Esophagus (tissue), 2 donors: ENCODE measurements at regions not wholly inside any gene's neighbourhood (a gene's known extent, or its start where the extent isn't known, plus 50 kb on each side); places are given as distances from the start of the nearest gene placed in this dataset.

Source experiments
- H3K27ac ChIP-seq, 2 donors: one replicate each; pipeline ENCODE4 v1.5.1; 2013; ENCODE audit warnings: low read depth in 2 of 2, mild to moderate bottlenecking in 2 of 2, inconsistent platforms in 1 of 2, low read length in 1 of 2, moderate library complexity in 1 of 2
- H3K27me3 ChIP-seq, 2 donors: one replicate each; pipeline ENCODE4 v1.6.1; 2013; ENCODE audit warnings: low read length in 2 of 2, control low read depth in 1 of 2, mild to moderate bottlenecking in 1 of 2; ENCODE audit not compliant: insufficient read depth in 2 of 2, control insufficient read depth in 1 of 2
- H3K36me3 ChIP-seq, 2 donors: one replicate each; pipeline ENCODE4 v1.6.1; 2013; ENCODE audit warnings: low read length in 1 of 2; ENCODE audit not compliant: control insufficient read depth in 2 of 2, insufficient read depth in 2 of 2
- H3K4me1 ChIP-seq, 2 donors: one replicate each; pipeline ENCODE4 v1.6.1; 2013; ENCODE audit warnings: low read length in 1 of 2; ENCODE audit not compliant: control insufficient read depth in 2 of 2, insufficient read depth in 2 of 2
- H3K4me3 ChIP-seq, 2 donors: one replicate each; pipeline ENCODE4 v1.5.1; 2013; ENCODE audit warnings: low read length in 2 of 2, mild to moderate bottlenecking in 2 of 2, low read depth in 1 of 2, moderate library complexity in 1 of 2
- H3K9me3 ChIP-seq, 2 donors: one replicate each; pipeline ENCODE4 v1.6.1; 2013; ENCODE audit warnings: mild to moderate bottlenecking in 2 of 2, low read depth in 1 of 2, low read length in 1 of 2, moderate library complexity in 1 of 2; ENCODE audit not compliant: control insufficient read depth in 2 of 2, insufficient read depth in 1 of 2
- WGBS, 2 donors: extraction: QIAGEN DNeasy Blood & Tissue Kit; methylation state at CpG; one replicate each; pipeline ENCODE4 v1.1.7; 2013; 5-methylcytosine and 5-hydroxymethylcytosine counted together
- donor health status: healthy with polysubstance abuse.
- donor health status: Bipolar disorder and iron deficiency.

DNA sequence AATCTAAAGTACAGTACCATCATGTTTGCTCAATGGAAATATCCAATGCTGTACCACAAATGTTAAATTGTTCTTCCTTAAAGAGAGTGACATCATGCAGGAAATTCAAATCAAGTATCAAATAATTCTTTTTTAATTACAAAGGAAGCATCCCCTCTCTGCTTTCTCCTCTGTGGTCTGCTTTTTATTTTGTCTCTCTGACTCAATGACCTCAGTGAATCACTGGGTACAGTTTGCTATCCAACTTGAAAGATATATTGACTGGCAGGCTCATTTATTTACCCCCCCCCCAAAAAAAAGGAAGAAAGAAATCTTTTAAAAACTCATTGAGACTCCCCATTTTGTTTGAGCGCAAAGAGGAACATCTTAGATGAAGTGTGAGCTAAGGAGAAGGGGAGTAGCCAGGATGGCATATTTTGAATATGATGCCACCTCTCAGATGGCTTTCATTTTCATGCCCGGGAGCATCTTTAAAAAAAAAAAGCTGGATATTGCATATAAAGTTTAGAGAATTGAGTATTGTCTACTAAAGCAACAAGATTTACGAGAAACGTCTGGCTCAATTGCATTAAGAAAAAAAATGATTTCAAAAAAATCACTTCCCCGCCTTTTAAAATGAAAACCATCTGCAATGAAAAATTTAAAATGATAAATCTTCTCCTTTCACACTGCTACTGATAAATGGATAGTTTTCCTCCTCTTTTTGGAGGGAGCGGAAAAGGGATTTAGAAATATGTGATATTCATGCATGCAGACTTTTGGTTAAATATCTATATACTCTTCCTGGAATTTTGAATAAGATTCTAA lies 307.1 kb upstream of the DPH6 start:
- H3K36me3 ChIP-seq, result no peaks in the 10 kb centered on the region
- 79 to 80% methylated on average over 6 of the region's 6 CpGs for WGBS, 2 donors
- no peaks in the 10 kb centered on the region for H3K4me1 ChIP-seq
- no peak overlapping the region for H3K4me3 ChIP-seq
- H3K9me3 ChIP-seq, result no peaks in the 10 kb centered on the region
- no peak overlapping the region for H3K27ac ChIP-seq
- no peaks in the 10 kb centered on the region for H3K27me3 ChIP-seq

DNA sequence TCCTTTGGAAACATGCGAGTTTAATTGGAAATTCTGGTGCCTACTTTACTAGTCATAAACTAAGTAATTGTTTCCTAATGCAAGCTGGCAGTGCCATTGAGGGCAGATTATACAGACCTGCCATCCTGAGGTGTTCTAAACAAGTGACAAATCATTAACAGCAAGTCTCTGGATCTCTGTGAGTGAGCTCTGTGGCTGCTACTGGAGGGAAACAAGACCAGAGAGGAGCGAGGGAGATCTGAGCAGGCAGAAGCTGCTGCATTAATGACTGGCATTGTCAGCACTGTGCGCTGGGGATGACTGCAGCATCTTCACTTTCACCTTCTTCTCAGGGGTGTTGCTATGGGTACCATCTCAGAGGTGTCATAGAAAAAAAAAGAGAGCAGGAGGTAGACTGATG lies 308.4 kb upstream of the DPH6 start:
- no peak overlapping the region for H3K27ac ChIP-seq
- no peak overlapping the region for H3K4me3 ChIP-seq
- 85 to 94% methylated on average over 3 of the region's 3 CpGs for WGBS, 2 donors
- H3K9me3 ChIP-seq, result no peaks in the 10 kb centered on the region
- H3K36me3 ChIP-seq, result no peaks in the 10 kb centered on the region
- no peaks in the 10 kb centered on the region for H3K27me3 ChIP-seq
- H3K4me1 ChIP-seq, result no peaks in the 10 kb centered on the region

GRCh38 chr15:35857567-35858226 lies 311.7 kb upstream of the DPH6 start:
- Histone ChIP-seq H3K9me3 (no peaks in the 10 kb centered on the region), H3K27ac (no peak overlapping the region)
- WGBS, 2 donors, result 89 to 92% methylated on average over 6 of the region's 6 CpGs

DNA sequence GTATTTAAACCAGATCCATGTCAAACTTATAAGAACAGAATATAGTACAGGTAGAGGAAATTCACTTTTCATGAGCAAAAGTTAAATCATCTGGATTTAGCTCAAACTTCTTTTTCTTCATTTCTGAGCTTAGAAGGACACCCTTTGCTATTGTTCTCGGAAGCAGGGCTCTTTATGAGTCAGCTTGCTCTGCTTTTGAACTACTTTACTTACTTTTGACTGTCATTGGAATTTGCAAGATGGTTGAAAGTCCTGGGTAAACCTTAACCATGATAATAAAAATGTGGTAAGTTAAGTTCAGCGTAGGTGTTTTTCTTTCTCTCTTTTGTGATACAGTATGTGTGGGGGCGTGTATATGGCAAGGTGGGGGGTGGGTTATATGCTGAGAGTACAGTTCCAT lies 312.7 kb upstream of the DPH6 start:
- WGBS, 2 donors, result 66 to 71% methylated on average over 3 of the region's 3 CpGs
- no peaks in the 10 kb centered on the region for H3K4me1 ChIP-seq
- H3K4me3 ChIP-seq, result no peak overlapping the region
- H3K9me3 ChIP-seq, result no peaks in the 10 kb centered on the region
- no peak overlapping the region for H3K27ac ChIP-seq
- H3K36me3 ChIP-seq, result no peaks in the 10 kb centered on the region
- no peaks in the 10 kb centered on the region for H3K27me3 ChIP-seq

More at GRCh38 chr15:35857567-35858226, 311.7 kb upstream of the DPH6 start:
- H3K4me1 ChIP-seq, result no peaks in the 10 kb centered on the region
- H3K27me3 ChIP-seq, result no peaks in the 10 kb centered on the region
- H3K36me3 ChIP-seq, result no peaks in the 10 kb centered on the region
- H3K4me3 ChIP-seq, result no peak overlapping the region

DNA sequence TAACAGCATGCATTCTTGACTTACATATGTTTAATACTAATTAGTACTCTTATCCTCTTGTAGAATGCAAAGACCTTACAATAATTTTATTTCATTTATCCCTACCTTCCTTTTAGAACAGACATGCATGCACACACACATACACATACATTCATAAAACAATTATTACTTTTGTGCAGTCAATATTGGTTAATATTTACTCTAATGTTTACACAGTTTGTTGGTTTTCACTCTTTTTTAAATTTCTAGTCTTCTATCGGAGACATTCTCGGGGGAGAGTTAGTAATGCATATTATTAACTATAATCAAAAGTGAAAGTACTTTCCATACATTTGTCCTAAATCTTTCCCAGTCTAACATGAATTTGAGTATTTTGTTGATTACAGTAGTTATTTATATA lies 317.7 kb upstream of the DPH6 start:
- Histone ChIP-seq H3K4me1 (no peaks in the 10 kb centered on the region), H3K27ac (no peak overlapping the region), H3K4me3 (no peak overlapping the region), H3K36me3 (no peaks in the 10 kb centered on the region), H3K27me3 (no peaks in the 10 kb centered on the region), H3K9me3 (no peaks in the 10 kb centered on the region)
- WGBS, 2 donors, result 60 to 90% methylated on average over 2 of the region's 2 CpGs

GRCh38 chr15:35867356-35867755 lies 321.4 kb upstream of the DPH6 start:
- Histone ChIP-seq H3K4me1 (no peaks in the 10 kb centered on the region), H3K4me3 (no peak overlapping the region), H3K9me3 (no peaks in the 10 kb centered on the region), H3K27me3 (no peaks in the 10 kb centered on the region), H3K27ac (no peak overlapping the region), H3K36me3 (no peaks in the 10 kb centered on the region)
- WGBS, 2 donors, result 86 to 89% methylated on average over 4 of the region's 4 CpGs

GRCh38 chr15:35871282-35871681 lies 325.3 kb upstream of the DPH6 start:
- Histone ChIP-seq H3K4me1 (no peaks in the 10 kb centered on the region), H3K27ac (no peak overlapping the region), H3K4me3 (no peak overlapping the region), H3K36me3 (no peaks in the 10 kb centered on the region), H3K9me3 (no peaks in the 10 kb centered on the region), H3K27me3 (no peaks in the 10 kb centered on the region)
- WGBS, 2 donors, result 90 to 100% methylated on average over 1 of the region's 1 CpG

GRCh38 chr15:35871812-35872211 lies 325.8 kb upstream of the DPH6 start:
- Histone ChIP-seq H3K27ac (no peak overlapping the region), H3K36me3 (no peaks in the 10 kb centered on the region), H3K9me3 (no peaks in the 10 kb centered on the region), H3K4me3 (no peak overlapping the region), H3K27me3 (no peaks in the 10 kb centered on the region), H3K4me1 (no peaks in the 10 kb centered on the region)
- 92 to 95% methylated on average over 3 of the region's 3 CpGs for WGBS, 2 donors

GRCh38 chr15:35872577-35872976 lies 326.6 kb upstream of the DPH6 start:
- Histone ChIP-seq H3K9me3 (no peaks in the 10 kb centered on the region), H3K36me3 (no peaks in the 10 kb centered on the region), H3K27ac (no peak overlapping the region), H3K4me1 (no peaks in the 10 kb centered on the region), H3K4me3 (no peak overlapping the region), H3K27me3 (no peaks in the 10 kb centered on the region)
